ENCODE measurements at regions not wholly inside any gene's neighbourhood (a gene's known extent, or its start where the extent isn't known, plus 50 kb on each side); places are given as distances from the start of the nearest gene placed in this dataset.

GRCh38 chr1:166490437-166490991, 323.7 kb upstream of the FAM78B start:
- TF ChIP-seq POLR2A (IDR thresholded peaks at IDR 0.05) (no peak), CTCF (IDR thresholded peaks at IDR 0.05) (no peak)
